ENCODE measurements at regions not wholly inside any gene's neighbourhood (a gene's known extent, or its start where the extent isn't known, plus 50 kb on each side); places are given as distances from the start of the nearest gene placed in this dataset.
"Not testable (repeated sequence)": the region's sequence is repeated elsewhere in the genome, so short reads cannot be mapped to it uniquely, and the experiment has no call there.

DNA sequence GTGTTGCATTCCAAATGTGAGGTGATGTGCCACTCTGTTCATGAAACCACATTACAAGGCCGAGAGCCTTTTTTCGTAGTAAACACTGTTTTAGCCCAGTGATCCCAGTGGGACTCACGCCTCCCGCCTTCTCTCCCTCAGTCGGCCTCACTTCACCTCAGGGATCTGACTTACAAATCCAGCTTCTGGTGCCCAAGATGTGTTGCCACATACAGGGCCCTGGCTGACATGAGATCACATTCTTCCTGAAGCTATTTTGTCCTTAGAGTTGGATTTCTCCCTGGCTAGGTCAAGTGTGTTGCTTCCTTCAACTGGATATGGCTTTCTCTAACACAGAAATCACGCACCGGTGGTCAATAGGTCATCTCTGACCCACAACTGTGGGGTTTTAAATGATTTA is 354.7 kb downstream of the FBXW7 start:
- Histone ChIP-seq H4K20me1 (ENCODE audit: insufficient read depth) (no peaks in the 10 kb centered on the region), H3K9ac (no peak overlapping the region), H3K4me1 (ENCODE audit: low read depth, poor library complexity, severe bottlenecking) (no peaks in the 10 kb centered on the region), H3K79me2 (ENCODE audit: insufficient read depth, low read depth) (no peaks in the 10 kb centered on the region), H2AFZ (ENCODE audit: low read depth) (no peak overlapping the region), H3K4me2 (no peak overlapping the region), H3K27me3 (ENCODE audit: insufficient read depth, low read depth) (no peaks in the 10 kb centered on the region), H3K27ac (no peak overlapping the region), H3K36me3 (ENCODE audit: insufficient read depth) (no peaks in the 10 kb centered on the region), H3K4me3 (IDR thresholded peaks at IDR 0.05; ENCODE audit: insufficient read depth, low read depth, low read length) (no peak overlapping the region)
- TF ChIP-seq, protein P1, sequence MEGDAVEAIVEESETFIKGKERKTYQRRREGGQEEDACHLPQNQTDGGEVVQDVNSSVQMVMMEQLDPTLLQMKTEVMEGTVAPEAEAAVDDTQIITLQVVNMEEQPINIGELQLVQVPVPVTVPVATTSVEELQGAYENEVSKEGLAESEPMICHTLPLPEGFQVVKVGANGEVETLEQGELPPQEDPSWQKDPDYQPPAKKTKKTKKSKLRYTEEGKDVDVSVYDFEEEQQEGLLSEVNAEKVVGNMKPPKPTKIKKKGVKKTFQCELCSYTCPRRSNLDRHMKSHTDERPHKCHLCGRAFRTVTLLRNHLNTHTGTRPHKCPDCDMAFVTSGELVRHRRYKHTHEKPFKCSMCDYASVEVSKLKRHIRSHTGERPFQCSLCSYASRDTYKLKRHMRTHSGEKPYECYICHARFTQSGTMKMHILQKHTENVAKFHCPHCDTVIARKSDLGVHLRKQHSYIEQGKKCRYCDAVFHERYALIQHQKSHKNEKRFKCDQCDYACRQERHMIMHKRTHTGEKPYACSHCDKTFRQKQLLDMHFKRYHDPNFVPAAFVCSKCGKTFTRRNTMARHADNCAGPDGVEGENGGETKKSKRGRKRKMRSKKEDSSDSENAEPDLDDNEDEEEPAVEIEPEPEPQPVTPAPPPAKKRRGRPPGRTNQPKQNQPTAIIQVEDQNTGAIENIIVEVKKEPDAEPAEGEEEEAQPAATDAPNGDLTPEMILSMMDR (conservative IDR thresholded peaks at IDR 0.05; ENCODE audit: low read depth, low read length) = no peak

DNA sequence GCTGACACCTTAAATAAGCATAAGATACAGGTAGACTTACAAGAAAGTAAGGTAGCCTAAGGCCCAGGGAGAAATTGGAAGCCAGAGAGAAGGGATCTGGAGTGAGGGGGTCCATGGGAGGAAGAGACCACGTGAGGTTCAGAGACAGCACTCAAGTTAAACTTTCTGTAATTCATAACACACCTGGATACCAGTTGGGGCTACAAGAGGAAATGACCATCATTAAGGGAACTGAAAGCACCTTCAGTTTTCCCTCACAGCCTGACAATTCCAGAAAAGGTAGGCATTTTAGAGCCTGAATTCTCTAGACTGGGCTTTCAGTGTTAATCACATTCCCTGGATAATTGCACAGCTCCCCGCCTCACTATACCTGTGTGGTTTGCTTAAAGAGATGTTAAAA is 355.5 kb downstream of the FBXW7 start:
- no peak overlapping the region for H2AFZ ChIP-seq (ENCODE audit: low read depth)
- H3K4me2 ChIP-seq = no peak overlapping the region
- no peak overlapping the region for H3K27ac ChIP-seq
- no peak overlapping the region for H3K4me3 ChIP-seq (IDR thresholded peaks at IDR 0.05; ENCODE audit: insufficient read depth, low read depth, low read length)
- H3K4me1 ChIP-seq (ENCODE audit: low read depth, poor library complexity, severe bottlenecking) = no peaks in the 10 kb centered on the region
- H3K79me2 ChIP-seq (ENCODE audit: insufficient read depth, low read depth) = no peaks in the 10 kb centered on the region
- no peaks in the 10 kb centered on the region for H3K27me3 ChIP-seq (ENCODE audit: insufficient read depth, low read depth)
- TF ChIP-seq, protein P1 (conservative IDR thresholded peaks at IDR 0.05; ENCODE audit: low read depth, low read length) = no peak
- H3K9ac ChIP-seq = no peak overlapping the region
- H3K36me3 ChIP-seq (ENCODE audit: insufficient read depth) = no peaks in the 10 kb centered on the region
- no peaks in the 10 kb centered on the region for H4K20me1 ChIP-seq (ENCODE audit: insufficient read depth)

DNA sequence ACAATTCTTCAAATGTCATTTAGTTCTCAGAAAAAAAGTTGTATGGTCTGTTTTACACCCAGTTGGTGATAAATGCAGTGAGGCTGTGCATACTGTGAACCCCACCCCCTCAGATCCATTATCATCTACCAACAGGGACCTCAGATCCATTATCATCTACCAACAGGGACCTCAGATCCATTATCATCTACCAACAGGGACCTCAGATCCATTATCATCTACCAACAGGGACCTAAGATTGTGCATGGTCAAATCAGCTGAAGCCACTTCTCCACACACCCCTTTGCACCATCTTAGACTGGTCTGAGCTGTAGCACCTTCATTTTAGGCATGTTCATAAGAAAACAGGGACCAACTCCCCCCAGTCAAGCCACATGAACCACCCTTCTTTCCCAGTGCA is 358.4 kb downstream of the FBXW7 start:
- not testable (repeated sequence) for H3K9ac ChIP-seq; H3K4me2 ChIP-seq; H3K79me2 ChIP-seq (ENCODE audit: insufficient read depth, low read depth); H4K20me1 ChIP-seq (ENCODE audit: insufficient read depth); H2AFZ ChIP-seq (ENCODE audit: low read depth); H3K27ac ChIP-seq; H3K4me1 ChIP-seq (ENCODE audit: low read depth, poor library complexity, severe bottlenecking); H3K27me3 ChIP-seq (ENCODE audit: insufficient read depth, low read depth); H3K4me3 ChIP-seq (IDR thresholded peaks at IDR 0.05; ENCODE audit: insufficient read depth, low read depth, low read length); H3K36me3 ChIP-seq (ENCODE audit: insufficient read depth)

GRCh38 chr4:152176627-152177214 is 359.2 kb downstream of the FBXW7 start:
- Histone ChIP-seq H3K79me2 (ENCODE audit: insufficient read depth, low read depth) (no peaks in the 10 kb centered on the region), H3K4me2 (no peak overlapping the region), H2AFZ (ENCODE audit: low read depth) (no peak overlapping the region), H3K27me3 (ENCODE audit: insufficient read depth, low read depth) (no peaks in the 10 kb centered on the region), H3K9ac (no peak overlapping the region), H3K4me1 (ENCODE audit: low read depth, poor library complexity, severe bottlenecking) (no peaks in the 10 kb centered on the region), H4K20me1 (ENCODE audit: insufficient read depth) (no peaks in the 10 kb centered on the region), H3K27ac (no peak overlapping the region), H3K36me3 (ENCODE audit: insufficient read depth) (no peaks in the 10 kb centered on the region), H3K4me3 (IDR thresholded peaks at IDR 0.05; ENCODE audit: insufficient read depth, low read depth, low read length) (no peak overlapping the region)
- TF ChIP-seq, protein P1 (conservative IDR thresholded peaks at IDR 0.05; ENCODE audit: low read depth, low read length) = no peak

- no peak overlapping the region for H3K4me3 ChIP-seq (IDR thresholded peaks at IDR 0.05; ENCODE audit: insufficient read depth, low read depth, low read length)
- H3K9ac ChIP-seq = no peak overlapping the region
- no peaks in the 10 kb centered on the region for H3K4me1 ChIP-seq (ENCODE audit: low read depth, poor library complexity, severe bottlenecking)
- no peaks in the 10 kb centered on the region for H4K20me1 ChIP-seq (ENCODE audit: insufficient read depth)
- no peaks in the 10 kb centered on the region for H3K36me3 ChIP-seq (ENCODE audit: insufficient read depth)
- no peaks in the 10 kb centered on the region for H3K27me3 ChIP-seq (ENCODE audit: insufficient read depth, low read depth)
- TF ChIP-seq, protein P1 (conservative IDR thresholded peaks at IDR 0.05; ENCODE audit: low read depth, low read length) = no peak
- H3K27ac ChIP-seq = no peak overlapping the region
- H2AFZ ChIP-seq (ENCODE audit: low read depth) = no peak overlapping the region
- no peaks in the 10 kb centered on the region for H3K79me2 ChIP-seq (ENCODE audit: insufficient read depth, low read depth)
- no peak overlapping the region for H3K4me2 ChIP-seq
Measured at GRCh38 chr4:152175586-152175985, 360.3 kb downstream of the FBXW7 start.
